ENCODE measurements at regions not wholly inside any gene's neighbourhood (a gene's known extent, or its start where the extent isn't known, plus 50 kb on each side); places are given as distances from the start of the nearest gene placed in this dataset.

DNA sequence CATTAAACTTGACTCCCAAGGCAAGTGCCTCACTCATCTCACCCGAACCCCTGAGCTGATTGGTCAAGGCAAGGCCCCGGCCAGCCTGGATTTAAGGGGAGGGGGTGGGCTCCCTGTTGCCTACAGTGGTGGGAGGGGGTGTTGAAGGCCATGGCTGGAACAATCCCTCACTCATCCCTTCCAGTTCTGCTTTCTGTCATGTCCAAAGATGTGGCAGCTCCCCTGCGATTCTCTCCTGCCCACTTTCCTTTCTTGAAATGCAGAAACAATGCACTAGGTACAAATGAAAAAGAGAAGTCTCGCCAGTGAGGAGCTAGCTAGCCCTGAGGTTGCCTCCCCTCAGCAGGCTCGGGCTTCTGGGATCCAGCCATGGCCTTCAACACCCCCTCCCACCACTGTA, 240.9 kb downstream of the SYK start:
- TF ChIP-seq, protein P1, sequence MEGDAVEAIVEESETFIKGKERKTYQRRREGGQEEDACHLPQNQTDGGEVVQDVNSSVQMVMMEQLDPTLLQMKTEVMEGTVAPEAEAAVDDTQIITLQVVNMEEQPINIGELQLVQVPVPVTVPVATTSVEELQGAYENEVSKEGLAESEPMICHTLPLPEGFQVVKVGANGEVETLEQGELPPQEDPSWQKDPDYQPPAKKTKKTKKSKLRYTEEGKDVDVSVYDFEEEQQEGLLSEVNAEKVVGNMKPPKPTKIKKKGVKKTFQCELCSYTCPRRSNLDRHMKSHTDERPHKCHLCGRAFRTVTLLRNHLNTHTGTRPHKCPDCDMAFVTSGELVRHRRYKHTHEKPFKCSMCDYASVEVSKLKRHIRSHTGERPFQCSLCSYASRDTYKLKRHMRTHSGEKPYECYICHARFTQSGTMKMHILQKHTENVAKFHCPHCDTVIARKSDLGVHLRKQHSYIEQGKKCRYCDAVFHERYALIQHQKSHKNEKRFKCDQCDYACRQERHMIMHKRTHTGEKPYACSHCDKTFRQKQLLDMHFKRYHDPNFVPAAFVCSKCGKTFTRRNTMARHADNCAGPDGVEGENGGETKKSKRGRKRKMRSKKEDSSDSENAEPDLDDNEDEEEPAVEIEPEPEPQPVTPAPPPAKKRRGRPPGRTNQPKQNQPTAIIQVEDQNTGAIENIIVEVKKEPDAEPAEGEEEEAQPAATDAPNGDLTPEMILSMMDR (IDR thresholded peaks at IDR 0.05; ENCODE audit: insufficient read depth, low read depth, low read length), result no peak
- TF ChIP-seq EZH2 (IDR thresholded peaks at IDR 0.05; ENCODE audit: insufficient read depth, low read length), result no peak

Measured in astrocyte (in vitro differentiated cells and primary cell).